Spleen (tissue), 11 donors: ENCODE measurements at regions not wholly inside any gene's neighbourhood (a gene's known extent, or its start where the extent isn't known, plus 50 kb on each side); places are given as distances from the start of the nearest gene placed in this dataset.

Experiments used
- DNase-seq: peaks from one replicate; pipeline ENCODE4 v3.0.0-alpha.2; 2020
- H3K27ac ChIP-seq, 8 donors: fragments of 200-600 bp; sonication (generic) in 7 of 8; 1 replicate in 4 of 8; 2 replicates in 4 of 8; pipeline versions ENCODE4 v1.5.0 to v1.8.0; 2016 to 2021; ENCODE audit warnings: inconsistent platforms in 4 of 8, mild to moderate bottlenecking in 4 of 8, moderate library complexity in 1 of 8
- H3K27me3 ChIP-seq, 7 donors: fragments of 200-600 bp; sonication (generic) in 6 of 7; replicated peaks in 1 of 7; 1 replicate in 4 of 7; 2 replicates in 3 of 7; pipeline versions ENCODE4 v1.5.0 to v1.8.0; 2016 to 2021; ENCODE audit warnings: inconsistent platforms in 3 of 7, mild to moderate bottlenecking in 1 of 7
- H3K36me3 ChIP-seq, 6 donors: fragments of 200-600 bp; sonication (generic) in 5 of 6; 1 replicate in 4 of 6; 2 replicates in 2 of 6; pipeline versions ENCODE4 v1.5.0 to v1.8.0; 2016 to 2021; ENCODE audit warnings: inconsistent platforms in 2 of 6
- H3K4me1 ChIP-seq, 6 donors: fragments of 200-600 bp; sonication (generic) in 5 of 6; 1 replicate in 3 of 6; 2 replicates in 3 of 6; pipeline versions ENCODE4 v1.5.0 to v1.8.0; 2016 to 2021; ENCODE audit warnings: inconsistent platforms in 3 of 6
- H3K4me3 ChIP-seq, 8 donors: fragments of 200-600 bp; sonication (generic) in 7 of 8; 1 replicate in 4 of 8; 2 replicates in 4 of 8; pipeline versions ENCODE4 v1.5.0 to v1.8.0; 2016 to 2021; ENCODE audit warnings: inconsistent platforms in 4 of 8, mild to moderate bottlenecking in 4 of 8, moderate library complexity in 2 of 8
- H3K9me3 ChIP-seq, 8 donors: fragments of 200-600 bp; sonication (generic) in 7 of 8; 1 replicate in 4 of 8; 2 replicates in 4 of 8; pipeline versions ENCODE4 v1.5.0 to v1.8.0; 2016 to 2021; ENCODE audit warnings: inconsistent platforms in 4 of 8
- CTCF ChIP-seq, 11 experiments: fragments of 200-600 bp in 7 of 11; fragments of 450-650 bp in 4 of 11; sonication (generic) in 4 of 11; IDR thresholded peaks in 8 of 11; conservative IDR thresholded peaks in 3 of 11; 1 replicate in 7 of 11; 2 replicates in 4 of 11; pipeline versions ENCODE4 v1.4.0 to v1.8.0; 2016 to 2021; ENCODE audit warnings: antibody characterized with exemption in 11 of 11, inconsistent platforms in 4 of 11, mild to moderate bottlenecking in 1 of 11
- POLR2A ChIP-seq, 3 donors: fragments of 450-650 bp; IDR thresholded peaks; one replicate each; pipeline ENCODE4 v1.5.1; 2017; ENCODE audit warnings: antibody characterized with exemption in 3 of 3, mild to moderate bottlenecking in 1 of 3
- POLR2AphosphoS5 ChIP-seq, 3 donors: sonication (generic); formaldehyde crosslinking; IDR thresholded peaks; one replicate each; pipeline ENCODE4 v1.5.1; 2017; ENCODE audit warnings: antibody characterized with exemption in 3 of 3
- WGBS, 5 donors: extraction: QIAGEN DNeasy Blood & Tissue Kit in 3 of 5; methylation state at CpG; one replicate each; pipeline versions ENCODE4 v1.1.5 to v1.1.7; 2013 to 2018; 5-methylcytosine and 5-hydroxymethylcytosine counted together
- intact Hi-C: fragments of 100-400 bp; cut with DNase I; formaldehyde crosslinking; loops from one replicate; pipeline ENCODE4 v1.15.0; 2023; ENCODE audit warnings: low total_unique reads
- donor health status: healthy with polysubstance abuse.
- donor health status: DM: no; HTN: no; CAD: no; lungs with moderate emphysema.
- donor health status: DM: no; HTN: no; CAD: no.
- donor health status: Bipolar disorder and iron deficiency.
- donor health status: healthy.
- donor health status: DM: no; HTN: no; CAD: no.
- donor health status: DM: yes; HTN: yes; CAD: no.

- Histone ChIP-seq H3K27ac (no peak overlapping the region), H3K4me3 (no peak overlapping the region), H3K9me3 (peaks cover 0 to 19% (median 8%) of the 10 kb centered on the region in 8 donors), H3K4me1 (no peaks in the 10 kb centered on the region), H3K27me3 (peaks cover 0 to 13% (median 0%) of the 10 kb centered on the region in 7 donors), H3K36me3 (no peaks in the 10 kb centered on the region)
- intact Hi-C loops = no loop called here
- no peak for DNase-seq
- 69 to 93% (median 74%) methylated on average over 4 to 5 of the region's 5 CpGs for WGBS, 5 donors
- no peak for TF ChIP-seq POLR2AphosphoS5 (IDR thresholded peaks at IDR 0.05)
These were observed 308.9 kb downstream of the MN1 start for GRCh38 chr22:27492566-27493201.

GRCh38 chr22:27493796-27494195, 307.8 kb downstream of the MN1 start:
- 49 to 60% (median 55%) methylated on average over 4 of the region's 4 CpGs for WGBS, 5 donors
- Histone ChIP-seq H3K9me3 (peaks cover 0 to 19% (median 8%) of the 10 kb centered on the region in 8 donors), H3K27ac (no peak overlapping the region), H3K27me3 (peaks cover 0 to 1% (median 0%) of the 10 kb centered on the region in 7 donors), H3K4me3 (no peak overlapping the region), H3K4me1 (no peaks in the 10 kb centered on the region), H3K36me3 (no peaks in the 10 kb centered on the region)
- DNase-seq = peak; percentile 12
- intact Hi-C loops = no loop called here
- no peak for TF ChIP-seq CTCF (IDR thresholded peaks at IDR 0.05 in 8 of 11, conservative IDR thresholded peaks at IDR 0.05 in 3 of 11)
- TF ChIP-seq POLR2AphosphoS5 (IDR thresholded peaks at IDR 0.05) = no peak
- no peak for TF ChIP-seq POLR2A (IDR thresholded peaks at IDR 0.05)

GRCh38 chr22:27494785-27495184, 306.8 kb downstream of the MN1 start:
- peaks cover 0 to 19% (median 8%) of the 10 kb centered on the region in 8 donors for H3K9me3 ChIP-seq
- no peak for TF ChIP-seq POLR2A (IDR thresholded peaks at IDR 0.05)
- no peaks in the 10 kb centered on the region for H3K4me1 ChIP-seq
- H3K27ac ChIP-seq = no peak overlapping the region
- H3K27me3 ChIP-seq = no peaks in the 10 kb centered on the region
- intact Hi-C loops = no loop called here
- H3K4me3 ChIP-seq = no peak overlapping the region
- no peaks in the 10 kb centered on the region for H3K36me3 ChIP-seq
- WGBS, 5 donors = 81 to 86% (median 83%) methylated on average over 13 of the region's 13 CpGs
- DNase-seq = peak; percentile 47

GRCh38 chr22:27495325-27495724, 306.2 kb downstream of the MN1 start:
- intact Hi-C loops = no loop called here
- WGBS, 5 donors = 65 to 80% (median 75%) methylated on average over 8 of the region's 8 CpGs

More at GRCh38 chr22:27495325-27495724, 306.2 kb downstream of the MN1 start:
- DNase-seq = no peak
- H3K27me3 ChIP-seq = no peaks in the 10 kb centered on the region
- H3K9me3 ChIP-seq = peaks cover 0 to 19% (median 8%) of the 10 kb centered on the region in 8 donors
- no peaks in the 10 kb centered on the region for H3K4me1 ChIP-seq
- H3K4me3 ChIP-seq = no peak overlapping the region
- TF ChIP-seq POLR2AphosphoS5 (IDR thresholded peaks at IDR 0.05) = no peak
- no peak for TF ChIP-seq POLR2A (IDR thresholded peaks at IDR 0.05)
- TF ChIP-seq CTCF (IDR thresholded peaks at IDR 0.05 in 8 of 11, conservative IDR thresholded peaks at IDR 0.05 in 3 of 11) = no peak
- no peak overlapping the region for H3K27ac ChIP-seq
- no peaks in the 10 kb centered on the region for H3K36me3 ChIP-seq
